ENCODE measurements at regions not wholly inside any gene's neighbourhood (a gene's known extent, or its start where the extent isn't known, plus 50 kb on each side); places are given as distances from the start of the nearest gene placed in this dataset.

DNA sequence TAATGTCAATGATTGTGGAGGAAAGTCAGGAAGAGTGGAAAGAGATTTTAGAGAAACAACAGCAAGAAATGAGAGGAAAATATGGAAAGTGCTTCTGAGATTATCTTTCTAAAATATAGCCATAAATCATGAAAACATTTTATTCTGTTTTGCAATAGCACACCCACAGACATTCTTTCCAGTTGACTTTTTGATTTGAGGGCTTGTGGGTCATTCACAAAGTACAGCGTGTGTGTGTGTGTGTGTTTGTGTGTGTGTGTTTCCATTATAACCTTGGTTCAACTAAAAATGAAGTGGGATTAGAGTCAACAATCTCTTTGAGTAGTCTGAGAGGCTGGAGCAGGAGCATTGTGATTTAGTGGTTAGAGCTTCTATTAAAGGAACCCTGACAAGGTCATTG, 116.6 kb upstream of the GAS1 start:
- Histone ChIP-seq H3K27ac (ENCODE audit: low read length) (no peak overlapping the region), H3K4me1 (ENCODE audit: control insufficient read depth, insufficient read depth, low read length) (no peaks in the 10 kb centered on the region), H3K36me3 (ENCODE audit: control insufficient read depth, insufficient read depth, low read length) (no peaks in the 10 kb centered on the region), H3K4me3 (ENCODE audit: low read length) (no peak overlapping the region), H3K27me3 (ENCODE audit: control insufficient read depth, insufficient read depth, low read length) (no peaks in the 10 kb centered on the region), H3K9me3 (ENCODE audit: control insufficient read depth, insufficient read depth, low read length) (no peaks in the 10 kb centered on the region)
- H3K36me3 Mint-ChIP-seq, result no peaks in the 10 kb centered on the region
- H3K4me1 Mint-ChIP-seq, result no peaks in the 10 kb centered on the region
- intact Hi-C loops (cut with micrococcal nuclease), result no loop called here
- TF ChIP-seq, protein P1, sequence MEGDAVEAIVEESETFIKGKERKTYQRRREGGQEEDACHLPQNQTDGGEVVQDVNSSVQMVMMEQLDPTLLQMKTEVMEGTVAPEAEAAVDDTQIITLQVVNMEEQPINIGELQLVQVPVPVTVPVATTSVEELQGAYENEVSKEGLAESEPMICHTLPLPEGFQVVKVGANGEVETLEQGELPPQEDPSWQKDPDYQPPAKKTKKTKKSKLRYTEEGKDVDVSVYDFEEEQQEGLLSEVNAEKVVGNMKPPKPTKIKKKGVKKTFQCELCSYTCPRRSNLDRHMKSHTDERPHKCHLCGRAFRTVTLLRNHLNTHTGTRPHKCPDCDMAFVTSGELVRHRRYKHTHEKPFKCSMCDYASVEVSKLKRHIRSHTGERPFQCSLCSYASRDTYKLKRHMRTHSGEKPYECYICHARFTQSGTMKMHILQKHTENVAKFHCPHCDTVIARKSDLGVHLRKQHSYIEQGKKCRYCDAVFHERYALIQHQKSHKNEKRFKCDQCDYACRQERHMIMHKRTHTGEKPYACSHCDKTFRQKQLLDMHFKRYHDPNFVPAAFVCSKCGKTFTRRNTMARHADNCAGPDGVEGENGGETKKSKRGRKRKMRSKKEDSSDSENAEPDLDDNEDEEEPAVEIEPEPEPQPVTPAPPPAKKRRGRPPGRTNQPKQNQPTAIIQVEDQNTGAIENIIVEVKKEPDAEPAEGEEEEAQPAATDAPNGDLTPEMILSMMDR (IDR thresholded peaks at IDR 0.05), result no peak
- no peaks in the 10 kb centered on the region for H3K9me3 Mint-ChIP-seq
- DNase-seq, result no peak
- H3K27ac Mint-ChIP-seq, result no peak overlapping the region
- no peak for ATAC-seq
- WGBS (ENCODE audit: insufficient coverage), result 83% methylated on average over 1 of the region's 1 CpG
- H3K27me3 Mint-ChIP-seq (ENCODE audit: low read depth in 2 of 2), result peaks cover 19 to 22% of the 10 kb centered on the region in 2 donors
- no peak overlapping the region for H3K4me3 Mint-ChIP-seq

DNA sequence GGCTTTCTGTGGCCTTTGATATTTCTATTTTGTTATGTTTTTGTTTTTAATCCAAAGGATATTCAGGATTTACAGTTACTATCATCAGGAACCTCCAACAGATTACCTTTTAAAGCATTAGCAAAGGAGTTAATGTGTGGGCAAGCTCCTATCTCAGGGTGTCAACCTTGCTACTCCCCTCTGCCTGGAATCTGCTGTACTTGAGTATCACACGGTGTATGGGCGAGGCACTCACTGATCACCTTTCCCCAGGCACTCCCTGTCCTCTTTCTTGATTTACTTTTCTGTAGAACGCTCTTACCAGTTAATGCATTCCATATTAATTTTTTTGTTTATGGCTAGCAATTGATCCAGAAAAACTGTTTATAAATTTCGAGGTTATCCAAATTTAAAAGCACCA, 117.0 kb upstream of the GAS1 start:
- Histone ChIP-seq H3K27me3 (ENCODE audit: control insufficient read depth, insufficient read depth, low read length) (no peaks in the 10 kb centered on the region), H3K4me1 (ENCODE audit: control insufficient read depth, insufficient read depth, low read length) (no peaks in the 10 kb centered on the region), H3K36me3 (ENCODE audit: control insufficient read depth, insufficient read depth, low read length) (no peaks in the 10 kb centered on the region), H3K27ac (ENCODE audit: low read length) (no peak overlapping the region), H3K4me3 (ENCODE audit: low read length) (no peak overlapping the region), H3K9me3 (ENCODE audit: control insufficient read depth, insufficient read depth, low read length) (no peaks in the 10 kb centered on the region)
- ATAC-seq (no peak), DNase-seq (no peak)
- intact Hi-C loops (cut with micrococcal nuclease), result no loop called here
- no peak overlapping the region for H3K4me3 Mint-ChIP-seq
- peaks cover 17 to 22% of the 10 kb centered on the region in 2 donors for H3K27me3 Mint-ChIP-seq (ENCODE audit: low read depth in 2 of 2)
- 89% methylated on average over 3 of the region's 4 CpGs for WGBS (ENCODE audit: insufficient coverage)
- no peaks in the 10 kb centered on the region for H3K4me1 Mint-ChIP-seq
- no peak overlapping the region for H3K27ac Mint-ChIP-seq
- no peaks in the 10 kb centered on the region for H3K9me3 Mint-ChIP-seq
- TF ChIP-seq, protein P1 (IDR thresholded peaks at IDR 0.05), result no peak
- H3K36me3 Mint-ChIP-seq, result no peaks in the 10 kb centered on the region

DNA sequence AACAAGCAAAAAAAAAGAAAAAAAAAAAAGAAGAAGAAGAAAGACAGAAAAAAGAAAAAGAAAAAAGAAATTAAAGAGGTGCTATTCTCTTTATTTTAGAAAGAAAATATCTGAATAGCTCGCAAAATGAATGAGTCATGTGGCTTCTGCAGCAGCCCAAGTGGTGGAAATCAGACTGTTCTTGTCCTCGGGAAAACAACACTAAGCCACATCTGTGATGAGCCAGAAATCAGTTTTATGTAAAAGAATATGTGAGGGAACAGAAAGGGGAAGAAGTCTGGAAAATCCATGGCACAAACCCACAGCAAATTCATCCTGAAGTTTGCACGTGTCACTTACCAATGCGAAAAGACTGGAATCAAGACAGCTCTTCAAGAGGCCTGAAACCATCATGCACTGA, 118.7 kb upstream of the GAS1 start:
- no peaks in the 10 kb centered on the region for H3K9me3 ChIP-seq (ENCODE audit: control insufficient read depth, insufficient read depth, low read length)
- H3K27me3 ChIP-seq (ENCODE audit: control insufficient read depth, insufficient read depth, low read length), result no peaks in the 10 kb centered on the region
- DNase-seq (no peak), ATAC-seq (no peak)
- peaks cover 15 to 26% of the 10 kb centered on the region in 2 donors for H3K27me3 Mint-ChIP-seq (ENCODE audit: low read depth in 2 of 2)
- no peak overlapping the region for H3K4me3 Mint-ChIP-seq
- no peaks in the 10 kb centered on the region for H3K36me3 Mint-ChIP-seq
- TF ChIP-seq, protein P1 (IDR thresholded peaks at IDR 0.05), result no peak
- H3K9me3 Mint-ChIP-seq, result no peaks in the 10 kb centered on the region
- intact Hi-C loops (cut with micrococcal nuclease), result no loop called here
- H3K27ac Mint-ChIP-seq, result no peak overlapping the region
- 93% methylated on average over 4 of the region's 4 CpGs for WGBS (ENCODE audit: insufficient coverage)
- H3K4me3 ChIP-seq (ENCODE audit: low read length), result no peak overlapping the region
- no peaks in the 10 kb centered on the region for H3K4me1 Mint-ChIP-seq
- no peaks in the 10 kb centered on the region for H3K4me1 ChIP-seq (ENCODE audit: control insufficient read depth, insufficient read depth, low read length)
- no peaks in the 10 kb centered on the region for H3K36me3 ChIP-seq (ENCODE audit: control insufficient read depth, insufficient read depth, low read length)
- no peak overlapping the region for H3K27ac ChIP-seq (ENCODE audit: low read length)

DNA sequence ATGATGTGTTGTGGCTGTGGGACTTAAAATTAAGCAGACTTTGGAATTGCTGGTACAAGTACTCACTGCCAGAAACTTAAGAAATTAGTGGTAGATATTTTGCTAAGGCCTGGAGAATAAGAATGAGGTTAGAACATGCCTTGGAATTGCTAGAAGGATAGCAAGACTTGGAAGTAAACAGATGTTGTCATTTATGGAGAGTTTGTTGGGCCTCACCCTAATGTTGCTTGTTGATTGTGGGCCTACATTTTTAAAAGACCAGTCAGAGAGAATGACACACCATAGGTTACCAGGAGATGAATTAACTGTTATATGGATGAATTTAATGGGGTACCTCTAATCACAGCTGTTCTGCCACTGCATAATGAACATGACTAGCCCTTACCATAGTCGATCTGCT, 120.1 kb upstream of the GAS1 start:
- Mint-ChIP-seq H3K27ac (no peak overlapping the region), H3K36me3 (no peaks in the 10 kb centered on the region), H3K9me3 (no peaks in the 10 kb centered on the region), H3K4me1 (no peaks in the 10 kb centered on the region), H3K4me3 (no peak overlapping the region), H3K27me3 (ENCODE audit: low read depth in 2 of 2) (peaks cover 15 to 18% of the 10 kb centered on the region in 2 donors)
- H3K27me3 ChIP-seq (ENCODE audit: control insufficient read depth, insufficient read depth, low read length), result no peaks in the 10 kb centered on the region
- no peak overlapping the region for H3K4me3 ChIP-seq (ENCODE audit: low read length)
- no peak overlapping the region for H3K27ac ChIP-seq (ENCODE audit: low read length)
- no peaks in the 10 kb centered on the region for H3K36me3 ChIP-seq (ENCODE audit: control insufficient read depth, insufficient read depth, low read length)
- intact Hi-C loops (cut with micrococcal nuclease), result no loop called here
- TF ChIP-seq, protein P1 (IDR thresholded peaks at IDR 0.05), result no peak
- no peak for DNase-seq
- no peaks in the 10 kb centered on the region for H3K4me1 ChIP-seq (ENCODE audit: control insufficient read depth, insufficient read depth, low read length)
- no peaks in the 10 kb centered on the region for H3K9me3 ChIP-seq (ENCODE audit: control insufficient read depth, insufficient read depth, low read length)
- no peak for ATAC-seq
- 71% methylated on average over 1 of the region's 1 CpG for WGBS (ENCODE audit: insufficient coverage)
